H9 (cell line): ENCODE measurements at regions not wholly inside any gene's neighbourhood (a gene's known extent, or its start where the extent isn't known, plus 50 kb on each side); places are given as distances from the start of the nearest gene placed in this dataset.

Experiments used
- DNase-seq: peaks from one replicate; pipeline ENCODE4 v3.0.0-alpha.2; 2017
- H2AFZ ChIP-seq: one replicate; pipeline ENCODE4 v1.6.1; 2013; ENCODE audit warnings: mild to moderate bottlenecking, low read length, control low read depth, moderate library complexity
- H2AK5ac ChIP-seq: 2 replicates; pipeline ENCODE4 v1.6.1; 2013; ENCODE audit warnings: low read length, control low read depth, mixed read lengths; ENCODE audit not compliant: insufficient read length
- H2BK120ac ChIP-seq: one replicate; pipeline ENCODE4 v1.6.1; 2013; ENCODE audit warnings: low read depth, mild to moderate bottlenecking, low read length, control low read depth, inconsistent platforms; ENCODE audit not compliant: poor library complexity, severe bottlenecking
- H2BK12ac ChIP-seq: 2 replicates; pipeline ENCODE4 v1.6.1; 2013; ENCODE audit warnings: low read length, control low read depth, mixed read lengths, low read depth; ENCODE audit not compliant: insufficient read length
- H2BK15ac ChIP-seq: 2 replicates; pipeline ENCODE4 v1.6.1; 2013; ENCODE audit warnings: low read depth, low read length, control low read depth
- H2BK20ac ChIP-seq: one replicate; pipeline ENCODE4 v1.6.1; 2013; ENCODE audit warnings: low read depth, mild to moderate bottlenecking, low read length, control low read depth, inconsistent platforms; ENCODE audit not compliant: poor library complexity, severe bottlenecking
- H2BK5ac ChIP-seq: 2 replicates; pipeline ENCODE4 v1.6.1; 2013; ENCODE audit warnings: low read length, control low read depth, mixed read lengths; ENCODE audit not compliant: insufficient read length
- H3K14ac ChIP-seq: 2 replicates; pipeline ENCODE4 v1.6.1; 2013; ENCODE audit warnings: low read length, control low read depth; ENCODE audit not compliant: insufficient read depth
- H3K18ac ChIP-seq: 2 replicates; pipeline ENCODE4 v1.6.1; 2013; ENCODE audit warnings: low read depth, mild to moderate bottlenecking, mixed read lengths, low read length, control low read depth; ENCODE audit not compliant: insufficient read length
- H3K23ac ChIP-seq: 2 replicates; pipeline ENCODE4 v1.6.1; 2013; ENCODE audit warnings: low read length, control low read depth, mixed read lengths, low read depth; ENCODE audit not compliant: insufficient read length
- H3K23me2 ChIP-seq: 2 replicates; pipeline ENCODE4 v1.6.1; 2013; ENCODE audit warnings: low read depth, mild to moderate bottlenecking, mixed read lengths, low read length, control low read depth; ENCODE audit not compliant: insufficient read length, poor library complexity, severe bottlenecking
- H3K27ac ChIP-seq: 2 replicates; pipeline ENCODE4 v1.5.1; 2013; ENCODE audit warnings: low read length, control low read depth, mixed read lengths, low read depth; ENCODE audit not compliant: insufficient read length
- H3K27me3 ChIP-seq: 2 replicates; pipeline ENCODE4 v1.6.1; 2013; ENCODE audit warnings: low read length, control low read depth, inconsistent platforms; ENCODE audit not compliant: insufficient read depth
- H3K4ac ChIP-seq: 2 replicates; pipeline ENCODE4 v1.6.1; 2013; ENCODE audit warnings: low read depth, mild to moderate bottlenecking, control low read depth, inconsistent platforms, low read length, moderate library complexity
- H3K4me1 ChIP-seq: 2 replicates; pipeline ENCODE4 v1.6.1; 2013; ENCODE audit warnings: low read length, control low read depth, inconsistent platforms; ENCODE audit not compliant: insufficient read depth
- H3K4me2 ChIP-seq: 2 replicates; pipeline ENCODE4 v1.6.1; 2013; ENCODE audit warnings: low read length, control low read depth, mixed read lengths; ENCODE audit not compliant: insufficient read length, insufficient read depth
- H3K56ac ChIP-seq: 2 replicates; pipeline ENCODE4 v1.6.1; 2013; ENCODE audit warnings: low read depth, mild to moderate bottlenecking, mixed read lengths, low read length, control low read depth; ENCODE audit not compliant: insufficient read length
- H3K79me1 ChIP-seq: 2 replicates; pipeline ENCODE4 v1.6.1; 2013; ENCODE audit warnings: low read depth, mild to moderate bottlenecking, moderate library complexity, low read length, control low read depth, inconsistent platforms; ENCODE audit not compliant: insufficient read depth, poor library complexity, severe bottlenecking
- H3K79me2 ChIP-seq: 2 replicates; pipeline ENCODE4 v1.6.1; 2013; ENCODE audit warnings: low read length, control low read depth, inconsistent platforms; ENCODE audit not compliant: insufficient read depth
- H3K9ac ChIP-seq: 2 replicates; pipeline ENCODE4 v1.6.1; 2013; ENCODE audit warnings: low read length, control low read depth, mixed read lengths; ENCODE audit not compliant: insufficient read length; ENCODE audit errors: extremely low read depth
- H3K9me3 ChIP-seq: one replicate; pipeline ENCODE4 v1.6.1; 2013; ENCODE audit warnings: low read depth, low read length, inconsistent platforms; ENCODE audit not compliant: control insufficient read depth
- H3T11ph ChIP-seq: one replicate; pipeline ENCODE4 v1.6.1; 2013; ENCODE audit warnings: mild to moderate bottlenecking, low read length, control low read depth, inconsistent platforms
- H4K20me1 ChIP-seq: one replicate; pipeline ENCODE4 v1.6.1; 2013; ENCODE audit not compliant: control insufficient read depth, insufficient read length, insufficient read depth
- H4K5ac ChIP-seq: 2 replicates; pipeline ENCODE4 v1.6.1; 2013; ENCODE audit warnings: low read depth, mild to moderate bottlenecking, mixed read lengths, low read length, control low read depth; ENCODE audit not compliant: insufficient read length
- H4K8ac ChIP-seq: replicated peaks from 2 replicates; pipeline ENCODE4 v1.6.1; 2013; ENCODE audit warnings: low read length, control low read depth, mixed read lengths, low read depth; ENCODE audit not compliant: insufficient read length
- H4K91ac ChIP-seq: 2 replicates; pipeline ENCODE4 v1.6.1; 2013; ENCODE audit warnings: low read depth, mild to moderate bottlenecking, moderate library complexity, mixed read lengths, low read length, control low read depth; ENCODE audit not compliant: insufficient read length
- H3K27ac Mint-ChIP-seq, 3 experiments: 2 replicates in 2 of 3; 3 replicates in 1 of 3; pipeline ENCODE4 v1.8.0; 2020 to 2021; ENCODE audit warnings: mixed read lengths in 3 of 3, mild to moderate bottlenecking in 1 of 3, moderate library complexity in 1 of 3
- H3K27me3 Mint-ChIP-seq: 2 replicates; pipeline ENCODE4 v1.8.0; 2021; ENCODE audit warnings: low read depth, mild to moderate bottlenecking, moderate library complexity, mixed read lengths
- H3K36me3 Mint-ChIP-seq, 3 experiments: 2 replicates in 2 of 3; 3 replicates in 1 of 3; pipeline ENCODE4 v1.8.0; 2020 to 2021; ENCODE audit warnings: low read depth in 3 of 3, mixed read lengths in 3 of 3; ENCODE audit not compliant: insufficient read depth in 1 of 3
- H3K4me1 Mint-ChIP-seq, 2 experiments: 2 replicates each; pipeline ENCODE4 v1.8.0; 2020; ENCODE audit warnings: mixed read lengths in 2 of 2
- H3K4me3 Mint-ChIP-seq, 2 experiments: 2 replicates in 1 of 2; 3 replicates in 1 of 2; pipeline ENCODE4 v1.8.0; 2020 to 2021; ENCODE audit warnings: mild to moderate bottlenecking in 2 of 2, mixed read lengths in 2 of 2, moderate library complexity in 1 of 2
- H3K9me3 Mint-ChIP-seq, 2 experiments: 2 replicates in 1 of 2; 3 replicates in 1 of 2; pipeline ENCODE4 v1.8.0; 2020; ENCODE audit warnings: mild to moderate bottlenecking in 2 of 2, mixed read lengths in 2 of 2, moderate library complexity in 1 of 2
- CTCF ChIP-seq: fragments of 200-600 bp; sonication (generic); conservative IDR thresholded peaks from 3 replicates; pipeline ENCODE4 v1.8.0; 2021; ENCODE audit warnings: antibody characterized with exemption, mild to moderate bottlenecking
- WGBS: extraction: QIAGEN DNeasy Blood & Tissue Kit; methylation state at CpG from one replicate; pipeline ENCODE4 v1.1.7; 2013; ENCODE audit warnings: missing lambda C conversion rate, low lambda C conversion rate, mixed read lengths; ENCODE audit not compliant: insufficient read length; ENCODE audit errors: extremely low coverage; 5-methylcytosine and 5-hydroxymethylcytosine counted together

DNA sequence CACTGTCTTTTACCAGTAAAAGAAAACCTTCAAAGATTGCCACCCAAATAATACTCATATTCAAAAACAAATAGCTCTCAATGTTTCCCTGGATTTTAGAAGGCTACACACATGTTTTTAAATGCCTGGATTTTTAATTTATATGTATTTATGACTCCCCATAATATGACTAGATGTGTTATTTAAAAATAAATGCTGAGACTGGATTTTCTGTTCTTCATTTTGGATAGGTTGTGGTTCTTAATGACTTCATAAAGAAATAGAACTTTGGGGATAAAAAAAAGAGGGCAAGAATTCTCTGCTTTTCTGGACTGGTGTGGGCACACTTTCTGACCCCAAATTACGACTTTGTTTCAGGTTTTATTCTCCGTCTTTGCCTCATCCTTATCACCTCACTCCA, 62.8 kb upstream of the LEKR1 start:
- Histone ChIP-seq H3K27ac (no peak overlapping the region), H3K79me2 (no peaks in the 10 kb centered on the region), H2BK120ac (no peak overlapping the region), H3K56ac (no peak overlapping the region), H4K91ac (no peak overlapping the region), H2BK5ac (no peak overlapping the region), H3K23me2 (no peaks in the 10 kb centered on the region), H3K23ac (no peak overlapping the region), H4K5ac (no peak overlapping the region), H3K4me1 (no peaks in the 10 kb centered on the region), H3K4me2 (no peak overlapping the region), H3K4ac (no peak overlapping the region), H2BK12ac (no peak overlapping the region), H3K18ac (no peak overlapping the region), H4K8ac (no peak overlapping the region), H3K79me1 (no peaks in the 10 kb centered on the region), H3K9ac (no peak overlapping the region), H3T11ph (no peak overlapping the region), H3K27me3 (no peaks in the 10 kb centered on the region), H2BK20ac (no peak overlapping the region), H2AK5ac (no peak overlapping the region), H3K9me3 (no peaks in the 10 kb centered on the region), H4K20me1 (no peaks in the 10 kb centered on the region), H3K14ac (no peak overlapping the region), H2BK15ac (no peak overlapping the region), H2AFZ (no peak overlapping the region)
- TF ChIP-seq CTCF: no peak
- H3K36me3 Mint-ChIP-seq: no peaks in the 10 kb centered on the region
- no peak overlapping the region for H3K4me3 Mint-ChIP-seq
- no peak overlapping the region for H3K27ac Mint-ChIP-seq
- no peak for DNase-seq
- no peaks in the 10 kb centered on the region for H3K9me3 Mint-ChIP-seq
- no CpG with 5 or more reads among the region's 2 CpGs for WGBS
- no peaks in the 10 kb centered on the region for H3K27me3 Mint-ChIP-seq
- peaks cover 10 to 15% of the 10 kb centered on the region in 2 experiments for H3K4me1 Mint-ChIP-seq
